MM.1S (cell line): ENCODE measurements at regions not wholly inside any gene's neighbourhood (a gene's known extent, or its start where the extent isn't known, plus 50 kb on each side); places are given as distances from the start of the nearest gene placed in this dataset.

ENCODE experiments used
- DNase-seq: peaks from one replicate; pipeline ENCODE4 v3.0.0-alpha.2; 2015
- H2AFZ ChIP-seq: fragments of 300-600 bp; sonication (generic); 2 replicates; pipeline ENCODE4 v1.6.0; 2016; ENCODE audit warnings: antibody characterized with exemption, low read length
- H3F3A ChIP-seq: fragments of 300-600 bp; sonication (generic); 2 replicates; pipeline ENCODE4 v1.6.1; 2016; ENCODE audit warnings: mild to moderate bottlenecking, antibody characterized with exemption, low read length, moderate library complexity, mixed read lengths; ENCODE audit not compliant: insufficient read depth
- H3K27ac ChIP-seq: fragments of 300-600 bp; sonication (generic); 2 replicates; pipeline ENCODE4 v1.5.1; 2016; ENCODE audit warnings: mild to moderate bottlenecking, low read length
- H3K27me3 ChIP-seq: fragments of 300-600 bp; sonication (generic); replicated peaks from 2 replicates; pipeline ENCODE4 v1.6.0; 2016; ENCODE audit warnings: low read length; ENCODE audit not compliant: insufficient read depth
- H3K36me3 ChIP-seq: fragments of 300-600 bp; sonication (generic); replicated peaks from 2 replicates; pipeline ENCODE4 v1.6.1; 2016; ENCODE audit warnings: mild to moderate bottlenecking, low read length, mixed read lengths; ENCODE audit not compliant: insufficient read depth
- H3K4me1 ChIP-seq: fragments of 300-600 bp; sonication (generic); 2 replicates; pipeline ENCODE4 v1.6.1; 2016; ENCODE audit warnings: low read length, mixed read lengths
- H3K4me2 ChIP-seq: fragments of 300-600 bp; sonication (generic); 2 replicates; pipeline ENCODE4 v1.6.0; 2016; ENCODE audit warnings: low read depth, low read length
- H3K4me3 ChIP-seq: fragments of 300-600 bp; sonication (generic); 2 replicates; pipeline ENCODE4 v1.5.1; 2016; ENCODE audit warnings: low read length, mixed read lengths
- H3K79me2 ChIP-seq: fragments of 300-600 bp; sonication (generic); 2 replicates; pipeline ENCODE4 v1.6.1; 2016; ENCODE audit warnings: mixed run types, low read length, mixed read lengths
- H3K9ac ChIP-seq: fragments of 300-600 bp; sonication (generic); 2 replicates; pipeline ENCODE4 v1.6.1; 2016; ENCODE audit warnings: low read length, mixed read lengths
- H3K9me2 ChIP-seq: fragments of 300-600 bp; sonication (generic); replicated peaks from 2 replicates; pipeline ENCODE4 v1.6.1; 2016; ENCODE audit warnings: mild to moderate bottlenecking, low read length, mixed read lengths; ENCODE audit not compliant: insufficient read depth
- H3K9me3 ChIP-seq: fragments of 300-600 bp; sonication (generic); replicated peaks from 2 replicates; pipeline ENCODE4 v1.6.1; 2016; ENCODE audit warnings: mild to moderate bottlenecking, low read length, mixed read lengths; ENCODE audit not compliant: insufficient read depth
- H4K20me1 ChIP-seq: fragments of 300-600 bp; sonication (generic); 2 replicates; pipeline ENCODE4 v1.6.1; 2016; ENCODE audit warnings: mild to moderate bottlenecking, low read length, moderate library complexity, mixed read lengths; ENCODE audit not compliant: insufficient read depth
- EZH2 ChIP-seq: fragments of 300-600 bp; sonication (generic); optimal IDR thresholded peaks from 2 replicates; pipeline ENCODE3; 2017; ENCODE audit warnings: low read depth, mild to moderate bottlenecking, antibody characterized with exemption, low read length, mixed read lengths
- EZH2phosphoT487 ChIP-seq: fragments of 300-600 bp; sonication (generic); IDR thresholded peaks from 2 replicates; pipeline ENCODE4 v1.6.1; 2018; ENCODE audit warnings: antibody characterized with exemption, low read length
- TF ChIP-seq, protein P1 (sequence below): fragments of 300-600 bp; sonication (generic); IDR thresholded peaks from 2 replicates; pipeline ENCODE4 v1.5.1; 2016; ENCODE audit warnings: antibody characterized with exemption, low read length, mixed read lengths

- DNase-seq = no peak
- Histone ChIP-seq H3K79me2 (no peaks in the 10 kb centered on the region), H3K4me3 (no peak overlapping the region), H2AFZ (no peak overlapping the region), H3K4me2 (no peak overlapping the region), H3K9me3 (no peaks in the 10 kb centered on the region), H3K27ac (peak overlapping the region; percentile 50; the same call in 1 of the 2 replicates), H3K9ac (no peak overlapping the region), H3K4me1 (peaks cover 16% of the 10 kb centered on the region), H3K27me3 (no peaks in the 10 kb centered on the region), H3K36me3 (no peaks in the 10 kb centered on the region), H3F3A (no peaks in the 10 kb centered on the region; the same call in 1 of the 2 replicates), H3K9me2 (no peaks in the 10 kb centered on the region), H4K20me1 (no peaks in the 10 kb centered on the region)
- TF ChIP-seq EZH2phosphoT487 = no peak
- no peak for TF ChIP-seq EZH2
- TF ChIP-seq, protein P1, sequence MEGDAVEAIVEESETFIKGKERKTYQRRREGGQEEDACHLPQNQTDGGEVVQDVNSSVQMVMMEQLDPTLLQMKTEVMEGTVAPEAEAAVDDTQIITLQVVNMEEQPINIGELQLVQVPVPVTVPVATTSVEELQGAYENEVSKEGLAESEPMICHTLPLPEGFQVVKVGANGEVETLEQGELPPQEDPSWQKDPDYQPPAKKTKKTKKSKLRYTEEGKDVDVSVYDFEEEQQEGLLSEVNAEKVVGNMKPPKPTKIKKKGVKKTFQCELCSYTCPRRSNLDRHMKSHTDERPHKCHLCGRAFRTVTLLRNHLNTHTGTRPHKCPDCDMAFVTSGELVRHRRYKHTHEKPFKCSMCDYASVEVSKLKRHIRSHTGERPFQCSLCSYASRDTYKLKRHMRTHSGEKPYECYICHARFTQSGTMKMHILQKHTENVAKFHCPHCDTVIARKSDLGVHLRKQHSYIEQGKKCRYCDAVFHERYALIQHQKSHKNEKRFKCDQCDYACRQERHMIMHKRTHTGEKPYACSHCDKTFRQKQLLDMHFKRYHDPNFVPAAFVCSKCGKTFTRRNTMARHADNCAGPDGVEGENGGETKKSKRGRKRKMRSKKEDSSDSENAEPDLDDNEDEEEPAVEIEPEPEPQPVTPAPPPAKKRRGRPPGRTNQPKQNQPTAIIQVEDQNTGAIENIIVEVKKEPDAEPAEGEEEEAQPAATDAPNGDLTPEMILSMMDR = no peak
Observed at GRCh38 chrX:38974542-38974941, 173.3 kb downstream of the MID1IP1 start.

- no peaks in the 10 kb centered on the region for H3K9me3 ChIP-seq
- H3K79me2 ChIP-seq = no peaks in the 10 kb centered on the region
- TF ChIP-seq, protein P1 = no peak
- TF ChIP-seq EZH2phosphoT487 (no peak), EZH2 (no peak)
- H3K27me3 ChIP-seq = no peaks in the 10 kb centered on the region
- H3K4me1 ChIP-seq = peaks cover 16% of the 10 kb centered on the region
- H3K4me2 ChIP-seq = no peak overlapping the region
- DNase-seq = no peak
- H3K9ac ChIP-seq = no peak overlapping the region
- no peak overlapping the region for H3K27ac ChIP-seq
- no peak overlapping the region for H3K4me3 ChIP-seq
- no peaks in the 10 kb centered on the region for H4K20me1 ChIP-seq
- H3K36me3 ChIP-seq = no peaks in the 10 kb centered on the region
- H2AFZ ChIP-seq = no peak overlapping the region
- no peaks in the 10 kb centered on the region; the same call in 1 of the 2 replicates for H3F3A ChIP-seq
- no peaks in the 10 kb centered on the region for H3K9me2 ChIP-seq
Observed at GRCh38 chrX:38975368-38975942, 174.2 kb downstream of the MID1IP1 start.

DNA sequence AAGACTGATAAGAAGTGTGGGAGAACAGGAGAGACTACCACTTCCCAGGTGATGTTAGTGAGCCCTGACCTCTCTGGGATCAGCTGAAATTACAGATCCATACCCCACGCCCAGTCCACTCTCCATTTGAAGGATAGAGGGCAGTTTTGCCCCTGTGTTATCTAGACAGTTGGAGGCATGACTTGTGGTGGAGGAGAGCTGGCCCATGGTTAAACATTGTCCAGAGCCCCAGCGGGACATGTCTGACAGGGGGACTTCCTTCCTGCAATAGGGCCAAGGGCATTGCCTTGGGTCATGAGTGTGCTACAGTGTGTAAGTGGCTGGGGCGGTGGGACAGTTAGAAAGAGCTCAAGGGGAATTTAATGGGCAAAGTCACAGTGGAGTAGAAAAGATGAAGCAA, 181.1 kb downstream of the MID1IP1 start:
- H3K4me2 ChIP-seq = no peak overlapping the region
- no peak overlapping the region for H3K27ac ChIP-seq

More for the DNA sequence above, 181.1 kb downstream of the MID1IP1 start:
- no peak for DNase-seq
- Histone ChIP-seq H4K20me1 (no peaks in the 10 kb centered on the region), H3K9me2 (no peaks in the 10 kb centered on the region), H3K79me2 (no peaks in the 10 kb centered on the region), H2AFZ (no peak overlapping the region), H3F3A (no peaks in the 10 kb centered on the region), H3K4me3 (no peak overlapping the region), H3K9ac (no peak overlapping the region), H3K4me1 (no peaks in the 10 kb centered on the region), H3K27me3 (no peaks in the 10 kb centered on the region), H3K9me3 (no peaks in the 10 kb centered on the region), H3K36me3 (no peaks in the 10 kb centered on the region)
- TF ChIP-seq EZH2 (no peak), EZH2phosphoT487 (no peak)
- TF ChIP-seq, protein P1 = no peak
